Left renal cortex interstitium (tissue), 4 donors: ENCODE measurements at regions not wholly inside any gene's neighbourhood (a gene's known extent, or its start where the extent isn't known, plus 50 kb on each side); places are given as distances from the start of the nearest gene placed in this dataset.

ENCODE experiments used
- DNase-seq, 4 donors: peaks; one replicate each; pipeline ENCODE4 v3.0.0-alpha.2; 2013; ENCODE audit warnings: low read depth in 4 of 4, low spot score in 2 of 4, missing footprints in 1 of 4

DNA sequence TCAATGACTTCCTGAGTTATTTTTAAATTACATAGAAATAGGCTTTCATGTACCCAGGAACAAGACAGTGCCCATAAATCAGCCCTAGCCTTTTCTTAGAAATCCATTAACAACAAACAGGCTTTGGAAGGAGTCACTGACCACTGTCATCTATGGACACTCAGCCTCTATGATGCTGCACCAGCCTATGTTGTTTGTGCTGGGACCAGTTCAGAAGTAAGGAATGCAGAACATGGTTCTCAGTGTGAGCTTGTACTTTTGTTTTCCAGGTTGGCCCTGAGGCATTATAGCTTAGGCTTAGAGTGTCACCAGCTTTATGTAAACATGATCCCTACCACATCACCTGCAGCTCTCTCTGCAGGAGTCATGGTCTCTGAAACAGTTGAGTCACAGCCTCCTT is 335.7 kb upstream of the CDH7 start:
- no peak for DNase-seq

DNA sequence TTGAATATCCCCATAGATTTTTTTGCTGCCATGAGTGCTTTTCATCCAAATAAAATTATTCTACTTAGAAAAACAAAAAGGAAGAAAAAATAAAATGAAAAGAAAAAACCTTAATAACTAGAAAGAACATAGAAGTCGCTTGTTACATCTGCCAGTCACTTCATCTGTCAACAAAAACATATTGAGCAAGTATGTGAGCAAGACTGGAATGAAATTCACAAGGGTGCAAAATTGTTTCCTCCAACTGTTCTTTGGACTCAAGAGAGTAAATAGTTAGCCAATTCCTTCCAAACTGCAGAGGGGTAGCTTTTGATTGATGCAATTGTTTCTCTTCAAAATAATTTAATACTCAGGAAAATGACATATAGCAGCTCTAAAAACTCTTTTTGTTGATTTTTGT is 336.3 kb upstream of the CDH7 start:
- no peak for DNase-seq

DNA sequence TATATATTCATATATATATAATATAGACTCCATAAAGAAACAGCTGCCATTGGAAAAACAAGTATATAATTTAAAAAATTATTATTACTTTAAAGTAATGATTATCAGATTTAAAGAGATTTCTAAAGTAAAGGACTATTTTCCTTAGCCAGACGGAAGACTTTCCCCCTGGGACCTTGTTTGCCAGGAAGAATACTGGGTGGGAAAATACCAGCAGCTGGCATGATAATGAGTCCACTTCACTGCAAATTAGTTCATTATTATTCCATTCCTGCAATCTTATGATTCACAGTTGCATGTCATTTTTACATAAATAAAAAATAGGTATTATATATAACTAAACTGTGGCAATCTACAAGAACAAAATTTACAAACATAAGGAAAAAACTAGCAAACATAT is 339.8 kb upstream of the CDH7 start:
- DNase-seq, result no peak

- DNase-seq, result no peak
Measured at GRCh38 chr18:65409261-65409660, 341.6 kb upstream of the CDH7 start.

DNA sequence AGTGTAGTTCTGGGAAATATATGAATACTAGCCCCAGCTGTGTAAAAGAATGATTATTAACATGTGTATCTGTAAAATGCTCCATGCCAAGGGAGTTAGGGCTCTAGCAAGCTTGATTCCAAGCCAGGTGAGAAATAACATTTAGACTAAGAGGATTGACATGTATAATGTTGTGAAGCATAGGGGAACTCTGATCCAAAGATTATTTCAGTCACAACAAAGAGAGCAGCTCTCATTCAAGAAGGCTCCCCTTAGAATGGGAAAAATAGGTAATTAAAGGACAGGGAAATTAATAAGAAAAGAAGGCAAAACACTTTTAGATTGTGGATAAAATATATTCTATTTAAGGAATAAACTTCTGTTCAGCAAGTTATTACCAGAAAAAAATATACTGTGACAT is 347.3 kb upstream of the CDH7 start:
- no peak for DNase-seq

- DNase-seq, result no peak
Measured at GRCh38 chr18:65399091-65399490, 351.7 kb upstream of the CDH7 start.

- no peak for DNase-seq
Measured at GRCh38 chr18:65398347-65399075, 352.3 kb upstream of the CDH7 start.

GRCh38 chr18:65380986-65381385 is 369.8 kb upstream of the CDH7 start:
- no peak for DNase-seq

DNA sequence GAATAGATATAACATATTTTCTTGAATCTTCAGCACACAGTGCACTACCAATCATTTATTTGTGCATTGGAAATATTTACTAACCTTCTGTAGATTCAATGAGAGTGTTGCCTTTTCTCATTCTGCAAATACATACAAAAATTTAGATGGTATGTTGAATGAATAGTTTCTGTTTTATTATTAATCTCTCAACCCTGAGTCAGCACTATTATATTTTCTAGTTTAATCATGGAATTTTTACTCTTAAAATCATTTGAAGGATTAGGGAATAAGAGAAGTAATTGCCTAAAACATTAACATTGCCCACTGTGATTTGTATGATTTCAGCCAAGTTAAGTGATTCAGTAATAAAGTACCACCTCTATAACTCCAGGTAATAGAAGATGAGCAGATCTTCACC is 370.2 kb upstream of the CDH7 start:
- DNase-seq, result no peak

DNA sequence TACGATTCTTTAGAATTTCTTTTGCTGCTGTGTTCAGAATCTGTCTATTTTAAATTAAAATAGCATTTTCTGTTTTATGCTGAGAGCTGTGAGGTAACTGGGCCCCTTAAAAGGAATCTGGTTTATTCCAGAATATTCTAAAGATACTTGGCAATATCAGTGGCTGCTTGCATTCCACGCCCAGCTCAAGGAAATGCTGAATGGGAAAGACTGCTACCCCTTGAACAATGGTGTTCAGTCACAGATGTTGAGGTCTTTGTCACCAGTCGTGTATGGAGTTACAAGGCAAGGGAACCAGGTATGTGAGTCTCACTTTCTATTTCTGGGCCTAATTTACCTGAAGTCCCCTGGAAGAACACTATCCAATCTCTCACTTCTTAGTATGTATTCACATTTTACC is 377.9 kb upstream of the CDH7 start:
- no peak for DNase-seq

DNA sequence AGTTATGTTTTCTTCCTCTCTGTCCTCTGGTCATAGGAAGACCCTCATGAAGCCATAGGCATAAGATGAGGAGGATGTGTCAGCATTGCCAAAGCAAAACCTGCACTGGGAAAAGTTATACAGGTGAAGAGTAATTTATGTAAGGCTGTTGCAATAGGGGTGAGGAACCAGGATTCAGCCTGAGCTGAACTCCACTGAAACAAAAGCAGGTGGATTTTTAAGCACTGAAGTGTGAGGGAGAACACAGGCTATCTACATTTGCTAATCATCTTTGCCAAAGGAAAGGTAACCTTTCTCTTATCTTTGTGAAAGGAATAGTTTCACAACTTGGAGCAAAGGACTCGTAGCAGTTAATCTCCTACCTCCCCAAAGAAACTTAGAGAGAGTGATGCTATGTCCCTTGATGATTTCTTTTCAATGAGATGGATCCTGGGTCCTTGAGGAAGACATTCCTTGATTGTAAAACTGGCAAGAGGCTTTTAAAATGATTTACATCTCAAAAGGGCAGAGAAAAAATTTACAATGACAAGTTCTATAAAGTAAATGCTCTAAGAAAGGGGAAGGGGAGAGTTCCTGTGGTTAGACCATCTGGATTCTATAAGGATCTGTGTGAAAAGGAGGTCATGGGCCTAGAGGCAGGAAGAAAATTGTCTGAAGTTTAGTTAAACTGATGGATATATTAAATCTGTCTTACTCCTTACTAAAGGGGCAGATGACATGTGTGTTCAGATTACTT is 385.4 kb upstream of the CDH7 start:
- DNase-seq, result peak in 3 of 4 donors; percentile 2 to 16 (median 7)

DNA sequence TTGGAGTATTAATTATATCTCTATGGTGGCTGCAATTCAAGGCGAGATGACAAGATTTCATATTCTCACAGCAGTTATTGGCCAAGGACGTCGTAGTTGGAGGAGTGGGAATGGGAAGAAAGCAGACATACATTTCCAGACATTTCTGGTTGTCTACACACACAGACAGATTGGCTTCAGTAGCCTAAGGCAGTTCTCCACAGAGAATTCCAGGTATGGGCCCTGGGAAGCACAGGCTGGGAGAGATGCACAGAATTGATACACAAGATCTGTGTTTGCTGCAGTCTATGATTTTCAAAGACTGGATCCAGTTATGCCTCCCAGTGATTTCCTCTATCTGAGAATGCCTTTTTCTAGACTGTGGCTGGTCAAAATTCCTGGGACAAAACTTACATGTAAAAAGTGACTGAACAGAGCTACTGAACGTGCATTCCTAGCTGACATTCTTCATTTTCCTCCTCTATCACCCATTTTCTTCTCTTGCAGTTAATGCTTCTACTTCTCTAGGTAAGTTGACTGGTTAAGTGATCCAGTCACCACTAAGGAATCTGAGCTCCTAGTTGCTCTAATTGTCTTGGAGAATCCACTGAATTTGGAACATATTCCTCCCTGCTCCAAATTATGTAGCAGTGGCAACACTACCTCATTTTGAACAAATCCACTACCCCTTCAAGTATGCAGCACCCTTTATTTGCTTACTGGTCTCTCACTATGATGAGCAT is 386.7 kb upstream of the CDH7 start:
- DNase-seq, result no peak

DNA sequence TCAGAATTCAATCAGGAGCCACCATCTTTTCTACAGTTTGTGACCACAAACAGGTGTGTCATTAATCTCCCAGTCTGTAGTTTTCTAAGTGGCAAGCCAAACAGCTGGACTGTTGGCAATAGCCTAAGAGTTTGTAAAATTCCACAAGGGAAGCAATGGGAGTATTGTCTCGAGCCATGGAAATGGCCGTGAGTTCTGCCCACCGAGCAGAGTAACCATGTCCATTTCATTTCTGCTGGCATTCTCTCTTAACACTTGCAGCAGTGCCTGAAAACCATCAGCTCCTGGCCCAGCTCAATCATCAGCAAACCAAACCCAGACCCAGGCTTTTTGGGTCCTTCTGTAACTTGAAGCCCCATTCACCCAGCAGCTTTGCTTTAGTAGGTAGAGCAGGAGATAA is 387.8 kb upstream of the CDH7 start:
- no peak for DNase-seq

- no peak for DNase-seq
Measured at GRCh38 chr18:65359479-65359878, 391.3 kb upstream of the CDH7 start.

DNA sequence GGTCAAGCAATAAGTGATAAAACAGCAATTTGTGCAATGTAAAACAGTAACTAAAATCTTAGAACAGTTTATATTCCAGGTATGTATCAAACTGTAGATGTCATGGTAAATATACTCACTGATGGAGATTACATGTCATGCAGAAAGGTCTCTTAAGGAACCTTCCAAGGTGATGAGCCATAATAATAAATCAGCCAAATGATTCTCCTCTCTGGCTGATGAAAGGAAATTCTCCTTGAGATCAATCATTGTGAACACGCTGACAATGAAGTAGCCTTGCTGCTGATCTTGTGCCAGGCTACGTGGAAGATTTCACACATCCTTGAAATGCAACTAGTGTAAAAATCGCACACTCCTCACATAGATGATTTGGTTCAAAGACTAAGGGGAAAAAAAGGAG is 392.5 kb upstream of the CDH7 start:
- no peak for DNase-seq

- DNase-seq, result no peak
Measured at GRCh38 chr18:65352186-65352585, 398.6 kb upstream of the CDH7 start.

GRCh38 chr18:65349635-65350034 is 401.2 kb upstream of the CDH7 start:
- no peak for DNase-seq

DNA sequence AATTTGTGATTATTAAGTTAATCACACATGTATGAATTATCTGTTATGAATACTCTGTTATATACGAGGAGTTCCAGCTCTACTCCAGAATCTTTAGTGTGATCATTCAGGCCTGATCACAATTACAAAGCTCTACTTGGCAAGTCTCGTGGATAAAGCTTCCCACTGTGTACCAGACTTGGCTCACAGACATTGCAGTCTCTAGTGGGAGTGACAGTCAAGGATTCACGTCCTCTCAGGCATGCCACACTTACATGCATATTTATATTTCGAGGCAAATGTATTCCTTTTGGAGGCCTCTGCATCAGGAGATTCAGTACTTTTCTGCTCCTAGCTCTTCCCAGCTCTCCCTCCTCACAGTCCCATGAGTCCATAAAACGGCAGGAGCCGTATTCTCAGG is 403.4 kb upstream of the CDH7 start:
- no peak for DNase-seq

- DNase-seq, result no peak
Measured at GRCh38 chr18:65346086-65346485, 404.7 kb upstream of the CDH7 start.

DNA sequence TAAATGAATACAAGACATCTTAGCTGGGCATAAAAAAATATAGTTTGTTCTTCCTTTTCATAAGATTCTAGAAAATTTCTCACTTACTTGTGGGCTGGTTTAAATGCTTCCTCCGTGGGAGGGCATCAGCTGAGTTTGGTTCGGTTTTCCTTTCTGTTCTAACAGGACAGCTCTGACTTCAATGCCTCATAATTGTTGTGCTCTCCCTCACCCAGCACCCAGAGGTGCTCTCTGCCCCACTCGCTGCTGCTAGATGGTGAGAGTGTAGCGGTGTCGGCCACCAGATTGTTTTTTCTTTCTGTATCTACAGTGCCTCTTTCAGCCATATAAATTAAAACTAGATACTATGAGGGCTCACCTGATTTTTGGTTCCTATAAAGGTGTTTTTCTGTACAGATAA is 407.2 kb upstream of the CDH7 start:
- no peak for DNase-seq

DNA sequence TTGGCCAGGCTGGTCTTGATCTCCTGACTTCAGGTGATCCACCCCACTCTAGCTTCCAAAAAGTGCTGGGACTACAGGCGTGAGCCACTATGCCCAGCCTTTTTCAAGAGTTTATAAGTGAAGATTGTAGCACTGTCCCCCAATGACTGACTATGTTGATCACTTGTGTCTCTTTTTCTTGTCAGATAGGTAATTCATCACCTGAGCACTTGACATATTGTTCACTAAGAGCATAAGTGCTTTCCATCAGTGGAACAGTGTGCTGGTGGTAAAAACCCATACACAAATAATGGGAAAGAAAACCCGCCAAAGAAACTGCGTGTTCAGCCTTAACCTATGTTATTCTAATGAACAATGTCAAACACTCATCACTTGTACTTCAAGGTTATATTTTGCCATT is 414.4 kb upstream of the CDH7 start:
- no peak for DNase-seq

DNA sequence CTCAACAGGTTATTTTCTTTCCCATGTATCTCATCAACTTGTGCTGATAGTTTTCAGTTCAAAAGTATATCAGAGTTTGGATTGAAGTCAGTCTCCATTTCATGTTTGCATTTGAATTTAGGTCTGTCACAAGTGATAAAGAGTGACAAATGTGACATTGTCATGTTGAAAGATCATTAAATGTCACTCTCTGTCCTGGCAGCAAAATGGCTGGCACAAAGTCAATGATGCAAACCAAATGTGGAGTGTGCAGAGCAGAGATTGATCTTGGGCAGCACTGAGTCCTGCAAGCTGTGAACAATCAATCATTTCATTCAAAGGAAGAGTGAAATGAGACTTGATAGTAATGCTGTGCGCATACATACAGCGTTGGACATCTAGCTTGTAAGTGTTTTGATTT is 421.8 kb upstream of the CDH7 start:
- no peak for DNase-seq
